H9 (cell line): ENCODE measurements at regions not wholly inside any gene's neighbourhood (a gene's known extent, or its start where the extent isn't known, plus 50 kb on each side); places are given as distances from the start of the nearest gene placed in this dataset.

Experiments used
- DNase-seq: peaks from one replicate; pipeline ENCODE4 v3.0.0-alpha.2; 2017
- H2AFZ ChIP-seq: one replicate; pipeline ENCODE4 v1.6.1; 2013; ENCODE audit warnings: mild to moderate bottlenecking, low read length, control low read depth, moderate library complexity
- H2AK5ac ChIP-seq: 2 replicates; pipeline ENCODE4 v1.6.1; 2013; ENCODE audit warnings: low read length, control low read depth, mixed read lengths; ENCODE audit not compliant: insufficient read length
- H2BK120ac ChIP-seq: one replicate; pipeline ENCODE4 v1.6.1; 2013; ENCODE audit warnings: low read depth, mild to moderate bottlenecking, low read length, control low read depth, inconsistent platforms; ENCODE audit not compliant: poor library complexity, severe bottlenecking
- H2BK12ac ChIP-seq: 2 replicates; pipeline ENCODE4 v1.6.1; 2013; ENCODE audit warnings: low read length, control low read depth, mixed read lengths, low read depth; ENCODE audit not compliant: insufficient read length
- H2BK15ac ChIP-seq: 2 replicates; pipeline ENCODE4 v1.6.1; 2013; ENCODE audit warnings: low read depth, low read length, control low read depth
- H2BK20ac ChIP-seq: one replicate; pipeline ENCODE4 v1.6.1; 2013; ENCODE audit warnings: low read depth, mild to moderate bottlenecking, low read length, control low read depth, inconsistent platforms; ENCODE audit not compliant: poor library complexity, severe bottlenecking
- H2BK5ac ChIP-seq: 2 replicates; pipeline ENCODE4 v1.6.1; 2013; ENCODE audit warnings: low read length, control low read depth, mixed read lengths; ENCODE audit not compliant: insufficient read length
- H3K14ac ChIP-seq: 2 replicates; pipeline ENCODE4 v1.6.1; 2013; ENCODE audit warnings: low read length, control low read depth; ENCODE audit not compliant: insufficient read depth
- H3K18ac ChIP-seq: 2 replicates; pipeline ENCODE4 v1.6.1; 2013; ENCODE audit warnings: low read depth, mild to moderate bottlenecking, mixed read lengths, low read length, control low read depth; ENCODE audit not compliant: insufficient read length
- H3K23ac ChIP-seq: 2 replicates; pipeline ENCODE4 v1.6.1; 2013; ENCODE audit warnings: low read length, control low read depth, mixed read lengths, low read depth; ENCODE audit not compliant: insufficient read length
- H3K23me2 ChIP-seq: 2 replicates; pipeline ENCODE4 v1.6.1; 2013; ENCODE audit warnings: low read depth, mild to moderate bottlenecking, mixed read lengths, low read length, control low read depth; ENCODE audit not compliant: insufficient read length, poor library complexity, severe bottlenecking
- H3K27ac ChIP-seq: 2 replicates; pipeline ENCODE4 v1.5.1; 2013; ENCODE audit warnings: low read length, control low read depth, mixed read lengths, low read depth; ENCODE audit not compliant: insufficient read length
- H3K27me3 ChIP-seq: 2 replicates; pipeline ENCODE4 v1.6.1; 2013; ENCODE audit warnings: low read length, control low read depth, inconsistent platforms; ENCODE audit not compliant: insufficient read depth
- H3K4ac ChIP-seq: 2 replicates; pipeline ENCODE4 v1.6.1; 2013; ENCODE audit warnings: low read depth, mild to moderate bottlenecking, control low read depth, inconsistent platforms, low read length, moderate library complexity
- H3K4me1 ChIP-seq: 2 replicates; pipeline ENCODE4 v1.6.1; 2013; ENCODE audit warnings: low read length, control low read depth, inconsistent platforms; ENCODE audit not compliant: insufficient read depth
- H3K4me2 ChIP-seq: 2 replicates; pipeline ENCODE4 v1.6.1; 2013; ENCODE audit warnings: low read length, control low read depth, mixed read lengths; ENCODE audit not compliant: insufficient read length, insufficient read depth
- H3K56ac ChIP-seq: 2 replicates; pipeline ENCODE4 v1.6.1; 2013; ENCODE audit warnings: low read depth, mild to moderate bottlenecking, mixed read lengths, low read length, control low read depth; ENCODE audit not compliant: insufficient read length
- H3K79me1 ChIP-seq: 2 replicates; pipeline ENCODE4 v1.6.1; 2013; ENCODE audit warnings: low read depth, mild to moderate bottlenecking, moderate library complexity, low read length, control low read depth, inconsistent platforms; ENCODE audit not compliant: insufficient read depth, poor library complexity, severe bottlenecking
- H3K79me2 ChIP-seq: 2 replicates; pipeline ENCODE4 v1.6.1; 2013; ENCODE audit warnings: low read length, control low read depth, inconsistent platforms; ENCODE audit not compliant: insufficient read depth
- H3K9ac ChIP-seq: 2 replicates; pipeline ENCODE4 v1.6.1; 2013; ENCODE audit warnings: low read length, control low read depth, mixed read lengths; ENCODE audit not compliant: insufficient read length; ENCODE audit errors: extremely low read depth
- H3K9me3 ChIP-seq: one replicate; pipeline ENCODE4 v1.6.1; 2013; ENCODE audit warnings: low read depth, low read length, inconsistent platforms; ENCODE audit not compliant: control insufficient read depth
- H3T11ph ChIP-seq: one replicate; pipeline ENCODE4 v1.6.1; 2013; ENCODE audit warnings: mild to moderate bottlenecking, low read length, control low read depth, inconsistent platforms
- H4K20me1 ChIP-seq: one replicate; pipeline ENCODE4 v1.6.1; 2013; ENCODE audit not compliant: control insufficient read depth, insufficient read length, insufficient read depth
- H4K5ac ChIP-seq: 2 replicates; pipeline ENCODE4 v1.6.1; 2013; ENCODE audit warnings: low read depth, mild to moderate bottlenecking, mixed read lengths, low read length, control low read depth; ENCODE audit not compliant: insufficient read length
- H4K8ac ChIP-seq: replicated peaks from 2 replicates; pipeline ENCODE4 v1.6.1; 2013; ENCODE audit warnings: low read length, control low read depth, mixed read lengths, low read depth; ENCODE audit not compliant: insufficient read length
- H4K91ac ChIP-seq: 2 replicates; pipeline ENCODE4 v1.6.1; 2013; ENCODE audit warnings: low read depth, mild to moderate bottlenecking, moderate library complexity, mixed read lengths, low read length, control low read depth; ENCODE audit not compliant: insufficient read length
- H3K27ac Mint-ChIP-seq, 3 experiments: 2 replicates in 2 of 3; 3 replicates in 1 of 3; pipeline ENCODE4 v1.8.0; 2020 to 2021; ENCODE audit warnings: mixed read lengths in 3 of 3, mild to moderate bottlenecking in 1 of 3, moderate library complexity in 1 of 3
- H3K27me3 Mint-ChIP-seq: 2 replicates; pipeline ENCODE4 v1.8.0; 2021; ENCODE audit warnings: low read depth, mild to moderate bottlenecking, moderate library complexity, mixed read lengths
- H3K36me3 Mint-ChIP-seq, 3 experiments: 2 replicates in 2 of 3; 3 replicates in 1 of 3; pipeline ENCODE4 v1.8.0; 2020 to 2021; ENCODE audit warnings: low read depth in 3 of 3, mixed read lengths in 3 of 3; ENCODE audit not compliant: insufficient read depth in 1 of 3
- H3K4me1 Mint-ChIP-seq, 2 experiments: 2 replicates each; pipeline ENCODE4 v1.8.0; 2020; ENCODE audit warnings: mixed read lengths in 2 of 2
- H3K4me3 Mint-ChIP-seq, 2 experiments: 2 replicates in 1 of 2; 3 replicates in 1 of 2; pipeline ENCODE4 v1.8.0; 2020 to 2021; ENCODE audit warnings: mild to moderate bottlenecking in 2 of 2, mixed read lengths in 2 of 2, moderate library complexity in 1 of 2
- H3K9me3 Mint-ChIP-seq, 2 experiments: 2 replicates in 1 of 2; 3 replicates in 1 of 2; pipeline ENCODE4 v1.8.0; 2020; ENCODE audit warnings: mild to moderate bottlenecking in 2 of 2, mixed read lengths in 2 of 2, moderate library complexity in 1 of 2
- WGBS: extraction: QIAGEN DNeasy Blood & Tissue Kit; methylation state at CpG from one replicate; pipeline ENCODE4 v1.1.7; 2013; ENCODE audit warnings: missing lambda C conversion rate, low lambda C conversion rate, mixed read lengths; ENCODE audit not compliant: insufficient read length; ENCODE audit errors: extremely low coverage; 5-methylcytosine and 5-hydroxymethylcytosine counted together
- TF ChIP-seq, protein P1 (sequence below): fragments of 200-600 bp; sonication (generic); conservative IDR thresholded peaks from 3 replicates; pipeline ENCODE4 v1.8.0; 2021; ENCODE audit warnings: antibody characterized with exemption, mild to moderate bottlenecking

DNA sequence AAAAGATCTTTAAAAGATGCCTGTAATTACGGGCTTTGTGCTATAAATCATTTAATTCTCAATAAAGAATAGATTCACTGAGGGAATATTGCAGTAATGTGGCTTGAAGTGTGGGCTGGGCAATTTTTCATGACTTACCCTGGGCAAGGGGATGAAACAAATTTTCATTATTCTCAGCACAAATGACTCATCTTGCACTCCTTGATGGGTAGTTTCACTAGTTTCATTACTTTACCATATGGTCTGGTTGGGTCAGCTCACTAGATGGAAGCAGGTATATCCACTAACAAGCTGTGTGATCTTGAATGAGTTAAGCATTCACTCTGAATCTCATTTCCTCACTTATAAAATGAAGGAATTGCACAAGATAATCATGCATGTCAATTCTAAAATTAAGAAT, 234.3 kb downstream of the ABCC12 start:
- H3K9me3 ChIP-seq = no peaks in the 10 kb centered on the region
- no peak overlapping the region for H3K14ac ChIP-seq
- TF ChIP-seq, protein P1, sequence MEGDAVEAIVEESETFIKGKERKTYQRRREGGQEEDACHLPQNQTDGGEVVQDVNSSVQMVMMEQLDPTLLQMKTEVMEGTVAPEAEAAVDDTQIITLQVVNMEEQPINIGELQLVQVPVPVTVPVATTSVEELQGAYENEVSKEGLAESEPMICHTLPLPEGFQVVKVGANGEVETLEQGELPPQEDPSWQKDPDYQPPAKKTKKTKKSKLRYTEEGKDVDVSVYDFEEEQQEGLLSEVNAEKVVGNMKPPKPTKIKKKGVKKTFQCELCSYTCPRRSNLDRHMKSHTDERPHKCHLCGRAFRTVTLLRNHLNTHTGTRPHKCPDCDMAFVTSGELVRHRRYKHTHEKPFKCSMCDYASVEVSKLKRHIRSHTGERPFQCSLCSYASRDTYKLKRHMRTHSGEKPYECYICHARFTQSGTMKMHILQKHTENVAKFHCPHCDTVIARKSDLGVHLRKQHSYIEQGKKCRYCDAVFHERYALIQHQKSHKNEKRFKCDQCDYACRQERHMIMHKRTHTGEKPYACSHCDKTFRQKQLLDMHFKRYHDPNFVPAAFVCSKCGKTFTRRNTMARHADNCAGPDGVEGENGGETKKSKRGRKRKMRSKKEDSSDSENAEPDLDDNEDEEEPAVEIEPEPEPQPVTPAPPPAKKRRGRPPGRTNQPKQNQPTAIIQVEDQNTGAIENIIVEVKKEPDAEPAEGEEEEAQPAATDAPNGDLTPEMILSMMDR = no peak
- H2BK15ac ChIP-seq = no peak overlapping the region
- H2AFZ ChIP-seq = no peak overlapping the region
- H4K91ac ChIP-seq = no peak overlapping the region
- DNase-seq = no peak
- Mint-ChIP-seq H3K4me3 (no peak overlapping the region), H3K27me3 (no peaks in the 10 kb centered on the region), H3K27ac (no peak overlapping the region), H3K36me3 (no peaks in the 10 kb centered on the region; a peak in 1 of 7 replicates), H3K9me3 (peaks cover 3 to 4% of the 10 kb centered on the region in 2 experiments; a peak in 3 of 5 replicates), H3K4me1 (no peaks in the 10 kb centered on the region; a peak in 3 of 4 replicates)
- no peak overlapping the region for H3K23ac ChIP-seq
- no peak overlapping the region for H3K4ac ChIP-seq
- H3K18ac ChIP-seq = no peak overlapping the region
- no CpG with 5 or more reads among the region's 1 CpG for WGBS
- H3K79me2 ChIP-seq = no peaks in the 10 kb centered on the region
- no peak overlapping the region for H3K56ac ChIP-seq
- H3K27me3 ChIP-seq = no peaks in the 10 kb centered on the region
- H4K5ac ChIP-seq = no peak overlapping the region
- H3K9ac ChIP-seq = no peak overlapping the region
- no peak overlapping the region for H2BK20ac ChIP-seq
- H4K20me1 ChIP-seq = no peaks in the 10 kb centered on the region
- H2BK12ac ChIP-seq = no peak overlapping the region
- no peak overlapping the region for H4K8ac ChIP-seq
- no peaks in the 10 kb centered on the region for H3K4me1 ChIP-seq
- no peak overlapping the region for H2AK5ac ChIP-seq
- H2BK120ac ChIP-seq = no peak overlapping the region
- H3T11ph ChIP-seq = no peak overlapping the region
- H2BK5ac ChIP-seq = no peak overlapping the region
- H3K23me2 ChIP-seq = no peaks in the 10 kb centered on the region
- no peak overlapping the region for H3K4me2 ChIP-seq
- H3K27ac ChIP-seq = no peak overlapping the region
- no peaks in the 10 kb centered on the region for H3K79me1 ChIP-seq
